ENCODE measurements at regions not wholly inside any gene's neighbourhood (a gene's known extent, or its start where the extent isn't known, plus 50 kb on each side); places are given as distances from the start of the nearest gene placed in this dataset.
A peak's percentile ranks its signal among the peaks of the same experiment; 100 is the strongest.

GRCh38 chr1:118366286-118366685 is 181.3 kb upstream of the SPAG17 start:
- peaks cover 0 to 38% (median 19%) of the 10 kb centered on the region in 3 donors for H3K9me3 ChIP-seq
- no peak for TF ChIP-seq CTCF (IDR thresholded peaks at IDR 0.05)
- no peak for TF ChIP-seq POLR2A (IDR thresholded peaks at IDR 0.05)
- no peak for DNase-seq
- no peaks in the 10 kb centered on the region for H3K27me3 ChIP-seq
- H3K4me3 ChIP-seq, result no peak overlapping the region
- 0% methylated on average over 1 of the region's 1 CpG for WGBS, 2 donors
- intact Hi-C loops (cut with DNase I), result no loop called here
- no peak overlapping the region for H3K27ac ChIP-seq
- no peaks in the 10 kb centered on the region for H3K4me1 ChIP-seq
- H3K36me3 ChIP-seq, result no peaks in the 10 kb centered on the region

DNA sequence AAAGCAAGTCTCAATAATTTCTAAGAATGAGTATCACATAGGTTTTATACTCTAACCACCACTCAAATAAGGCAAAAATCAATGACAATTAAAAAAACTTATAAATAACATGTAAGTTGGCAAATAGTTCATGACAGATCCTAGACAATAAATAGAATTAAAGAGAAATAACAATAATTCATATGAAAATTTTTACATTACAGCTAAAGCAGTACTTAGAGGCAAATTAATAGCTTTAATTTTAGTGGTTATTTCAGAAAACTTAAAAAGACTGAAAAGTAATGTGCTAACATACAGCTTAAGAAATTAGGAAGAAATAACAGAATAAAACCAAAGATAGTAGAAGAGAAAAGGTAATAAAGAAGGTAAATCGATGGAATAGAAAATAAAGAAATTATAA is 179.9 kb upstream of the SPAG17 start:
- DNase-seq, result no peak
- Histone ChIP-seq H3K27me3 (no peaks in the 10 kb centered on the region), H3K4me1 (peaks cover 0 to 13% (median 0%) of the 10 kb centered on the region in 3 donors), H3K36me3 (no peaks in the 10 kb centered on the region), H3K27ac (no peak overlapping the region), H3K4me3 (no peak overlapping the region), H3K9me3 (peaks cover 0 to 27% (median 19%) of the 10 kb centered on the region in 3 donors)
- no peak for TF ChIP-seq CTCF (IDR thresholded peaks at IDR 0.05)
- TF ChIP-seq POLR2A (IDR thresholded peaks at IDR 0.05), result no peak
- intact Hi-C loops (cut with DNase I), result no loop called here
- 74 to 82% methylated on average over 1 of the region's 1 CpG for WGBS, 2 donors

- no peak for DNase-seq
- Histone ChIP-seq H3K4me1 (peaks cover 0 to 16% (median 0%) of the 10 kb centered on the region in 3 donors), H3K36me3 (no peaks in the 10 kb centered on the region), H3K27ac (no peak overlapping the region), H3K9me3 (peaks cover 0 to 20% (median 13%) of the 10 kb centered on the region in 3 donors), H3K4me3 (no peak overlapping the region), H3K27me3 (no peaks in the 10 kb centered on the region)
- 17 to 81% methylated on average over 1 of the region's 1 CpG for WGBS, 2 donors
- intact Hi-C loops (cut with DNase I), result no loop called here
- no peak for TF ChIP-seq POLR2A (IDR thresholded peaks at IDR 0.05)
- no peak for TF ChIP-seq CTCF (IDR thresholded peaks at IDR 0.05)
Measured at GRCh38 chr1:118363396-118363795, 178.4 kb upstream of the SPAG17 start.

GRCh38 chr1:118360817-118361216 is 175.8 kb upstream of the SPAG17 start:
- peaks cover 0 to 20% (median 13%) of the 10 kb centered on the region in 3 donors for H3K9me3 ChIP-seq
- intact Hi-C loops (cut with DNase I), result no loop called here

DNA sequence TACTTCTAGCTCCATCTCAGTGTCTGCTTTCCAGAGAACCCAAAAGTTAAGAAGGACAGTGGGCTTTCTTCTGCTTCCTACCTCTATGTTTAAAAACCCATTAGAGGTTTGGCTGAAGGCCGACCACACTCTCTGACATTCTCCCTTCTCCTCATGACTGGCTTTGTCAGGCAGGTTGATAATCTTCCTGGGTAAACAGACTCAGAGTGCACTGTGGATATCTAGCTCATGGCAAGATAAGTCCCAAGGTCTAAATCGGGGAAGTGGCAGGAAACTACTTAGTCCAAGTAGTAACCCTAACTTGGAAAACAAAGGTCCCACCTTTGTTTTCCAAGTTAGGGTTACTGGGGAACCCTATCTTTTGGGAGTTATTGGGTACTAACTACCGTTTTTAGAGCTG is 161.9 kb upstream of the SPAG17 start:
- no peaks in the 10 kb centered on the region for H3K36me3 ChIP-seq
- no peak overlapping the region for H3K27ac ChIP-seq
- H3K9me3 ChIP-seq, result no peaks in the 10 kb centered on the region
- intact Hi-C loops (cut with DNase I), result no loop called here
- DNase-seq, result no peak
- WGBS, 2 donors, result 41 to 67% methylated on average over 3 of the region's 3 CpGs
- no peaks in the 10 kb centered on the region for H3K27me3 ChIP-seq
- TF ChIP-seq POLR2A (IDR thresholded peaks at IDR 0.05), result no peak
- no peak for TF ChIP-seq CTCF (IDR thresholded peaks at IDR 0.05)
- no peak overlapping the region for H3K4me3 ChIP-seq
- H3K4me1 ChIP-seq, result peaks cover 0 to 8% (median 3%) of the 10 kb centered on the region in 3 donors

More at GRCh38 chr1:118360817-118361216, 175.8 kb upstream of the SPAG17 start:
- no peak for TF ChIP-seq POLR2A (IDR thresholded peaks at IDR 0.05)
- no peak for TF ChIP-seq CTCF (IDR thresholded peaks at IDR 0.05)
- DNase-seq, result no peak
- H3K27me3 ChIP-seq, result no peaks in the 10 kb centered on the region
- 24 to 45% methylated on average over 2 of the region's 2 CpGs for WGBS, 2 donors
- H3K27ac ChIP-seq, result peak overlapping the region in 2 of 4 donors; percentile 60 to 63
- H3K36me3 ChIP-seq, result no peaks in the 10 kb centered on the region
- H3K4me3 ChIP-seq, result no peak overlapping the region
- H3K4me1 ChIP-seq, result peaks cover 0 to 16% (median 0%) of the 10 kb centered on the region in 3 donors

All from esophagus squamous epithelium (tissue), 5 donors.